ENCODE measurements at regions not wholly inside any gene's neighbourhood (a gene's known extent, or its start where the extent isn't known, plus 50 kb on each side); places are given as distances from the start of the nearest gene placed in this dataset.

DNA sequence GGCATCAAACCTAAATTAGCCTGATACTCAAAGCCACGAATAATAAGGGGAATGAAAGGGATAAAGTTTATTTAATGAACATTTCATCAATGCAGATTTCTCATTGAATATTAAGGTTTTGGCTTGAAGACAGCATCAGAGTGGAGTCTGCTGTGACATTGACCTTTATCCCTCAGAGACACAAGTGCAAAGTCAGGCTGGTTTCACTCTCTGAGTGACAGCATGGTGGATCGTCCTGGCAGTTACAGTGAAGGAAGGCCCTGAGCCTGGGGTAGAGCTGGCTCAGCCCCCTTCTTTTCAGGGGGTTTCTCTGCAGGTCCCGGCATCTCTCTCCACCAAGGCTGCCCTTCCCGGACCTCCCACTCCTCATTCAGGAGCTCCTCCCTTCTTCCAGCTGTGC is 503.1 kb downstream of the PREX1 start:
- DNase-seq: no peak

DNA sequence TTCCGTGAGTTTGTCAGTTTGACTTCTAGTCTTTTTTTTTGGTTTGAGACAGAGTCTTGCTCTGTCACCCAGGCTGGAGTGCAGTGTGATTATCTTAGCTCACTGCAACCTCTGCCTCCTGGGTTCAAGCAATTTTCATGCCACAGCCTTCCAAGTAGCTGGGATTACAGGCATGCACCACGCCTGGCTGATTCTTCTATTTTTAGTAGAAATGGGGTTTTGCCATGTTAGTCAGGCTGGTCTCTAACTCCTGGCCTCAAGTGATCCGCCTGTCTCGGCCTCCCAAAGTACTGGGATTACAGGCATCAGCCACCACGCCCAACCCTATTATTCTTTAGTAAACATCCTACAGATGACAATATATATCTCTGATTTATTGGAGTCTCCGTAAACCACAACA is 506.5 kb downstream of the PREX1 start:
- no peak for DNase-seq

DNA sequence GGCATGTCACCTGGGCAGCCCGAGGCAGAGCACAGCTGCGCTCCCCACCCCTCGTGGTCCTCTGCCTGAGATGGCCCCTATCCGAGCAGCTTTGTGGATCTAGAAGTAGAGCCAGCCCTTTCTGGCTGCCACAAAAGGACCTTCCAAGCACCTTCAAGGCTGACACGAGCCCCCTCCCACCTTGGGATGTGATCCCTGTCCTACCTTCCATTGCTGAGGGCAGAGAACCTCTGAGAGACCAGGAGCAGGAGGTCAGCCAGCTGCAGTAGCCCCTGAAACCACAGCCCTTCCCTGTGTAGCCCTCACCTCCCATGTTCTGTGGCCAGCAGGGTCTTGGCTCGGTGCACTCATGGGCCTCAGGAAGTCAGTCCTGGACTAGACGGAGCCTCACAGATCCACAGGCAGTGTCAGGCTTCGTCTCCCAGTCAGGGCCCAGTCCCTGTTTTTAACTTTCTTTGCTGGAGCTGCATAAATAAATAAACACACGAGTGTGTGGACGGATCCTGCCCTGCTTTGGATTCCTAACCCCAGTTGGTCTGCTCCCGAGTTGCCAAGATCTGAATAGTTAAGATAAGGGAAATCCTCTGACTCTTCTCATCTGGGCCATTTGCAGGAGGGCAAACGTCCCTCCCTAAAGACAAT is 507.7 kb downstream of the PREX1 start:
- DNase-seq: no peak

DNA sequence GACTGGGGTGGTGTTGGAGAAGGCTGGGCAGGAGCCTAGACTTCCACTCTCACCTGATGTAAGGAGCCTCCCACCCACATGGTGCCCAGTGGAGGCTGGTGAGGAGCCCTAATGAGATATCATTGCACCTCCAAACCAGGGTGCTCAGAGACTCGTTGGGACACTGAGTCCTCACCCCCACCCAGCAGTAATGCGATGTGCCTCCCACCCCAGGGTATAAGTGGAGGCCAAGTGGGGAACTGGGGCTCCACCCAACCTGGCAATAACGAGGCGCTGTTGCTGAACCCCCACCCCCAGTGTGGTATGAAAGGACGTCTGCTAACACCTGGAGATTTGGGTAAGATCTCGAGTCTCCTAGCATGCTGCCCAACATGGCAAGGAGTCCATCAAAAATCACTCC is 510.2 kb downstream of the PREX1 start:
- no peak for DNase-seq

DNA sequence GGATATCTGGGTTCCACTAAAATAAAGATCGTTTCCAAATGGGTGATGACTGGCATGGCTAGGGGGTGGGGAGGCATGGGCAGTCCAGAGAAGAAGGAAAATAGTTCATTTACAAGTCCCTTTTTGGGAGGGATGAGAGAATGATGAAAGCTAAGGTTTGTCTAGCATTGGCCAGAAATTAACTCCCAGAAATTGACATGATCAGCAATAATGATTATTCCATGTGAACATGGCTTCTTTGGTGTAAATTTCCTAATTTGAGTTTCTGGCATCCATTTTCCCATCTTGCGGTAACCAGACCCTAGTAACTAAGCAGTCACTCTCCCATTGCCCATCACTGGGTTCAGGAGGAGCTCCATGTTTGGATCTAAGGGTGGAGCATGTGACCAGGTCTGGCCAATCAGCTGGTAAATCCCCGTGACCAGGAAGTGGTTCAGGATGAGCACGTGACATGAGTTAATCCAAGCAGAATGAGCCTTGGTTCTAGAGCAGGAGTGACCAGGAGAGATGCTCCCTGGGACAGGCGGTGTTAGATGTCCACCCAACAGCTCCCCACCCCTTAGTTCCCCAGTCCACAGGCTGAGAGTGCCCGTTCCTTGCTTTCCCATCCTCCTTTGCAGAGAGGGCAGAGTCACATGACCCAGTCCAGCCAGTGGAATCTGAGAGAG is 512.7 kb downstream of the PREX1 start:
- no peak for DNase-seq

DNA sequence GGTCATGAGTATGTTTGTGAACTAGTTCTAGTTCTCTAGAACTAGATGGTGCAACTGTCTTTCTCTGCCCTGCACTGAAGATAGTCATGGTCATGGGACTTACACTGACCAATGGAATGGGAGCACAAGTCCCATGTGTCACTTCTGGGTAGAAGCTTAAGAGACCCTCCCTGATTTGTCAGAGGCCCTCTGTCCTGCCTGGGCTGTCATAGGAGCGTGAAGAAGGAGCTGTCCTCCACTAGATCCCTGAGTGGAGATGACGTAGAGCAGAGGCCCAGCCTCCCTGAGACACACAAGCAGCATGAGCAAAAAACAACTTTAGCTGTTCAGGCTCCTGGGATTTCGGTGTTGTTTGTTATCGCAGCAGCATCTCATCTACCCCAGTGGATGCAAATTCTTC is 514.5 kb downstream of the PREX1 start:
- no peak for DNase-seq

DNA sequence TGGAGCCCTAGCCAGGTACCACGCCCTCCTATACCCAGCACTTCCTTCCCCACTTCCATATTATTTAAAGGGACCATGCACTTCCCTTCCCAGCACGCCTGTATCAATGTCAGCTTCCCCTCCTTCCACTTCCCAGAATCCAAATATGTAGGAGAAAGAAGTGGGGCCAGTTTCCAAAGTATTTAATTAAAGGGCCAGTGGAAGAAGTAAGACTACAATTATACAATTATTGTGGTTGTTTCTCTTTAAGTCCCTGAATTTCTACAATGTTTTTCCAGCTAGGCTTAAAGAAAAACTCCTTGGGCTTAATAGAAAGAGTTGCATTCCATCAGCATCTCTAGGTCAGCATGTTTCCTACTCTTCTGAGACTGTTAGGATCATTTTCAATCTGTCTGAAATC is 515.8 kb downstream of the PREX1 start:
- no peak for DNase-seq

DNA sequence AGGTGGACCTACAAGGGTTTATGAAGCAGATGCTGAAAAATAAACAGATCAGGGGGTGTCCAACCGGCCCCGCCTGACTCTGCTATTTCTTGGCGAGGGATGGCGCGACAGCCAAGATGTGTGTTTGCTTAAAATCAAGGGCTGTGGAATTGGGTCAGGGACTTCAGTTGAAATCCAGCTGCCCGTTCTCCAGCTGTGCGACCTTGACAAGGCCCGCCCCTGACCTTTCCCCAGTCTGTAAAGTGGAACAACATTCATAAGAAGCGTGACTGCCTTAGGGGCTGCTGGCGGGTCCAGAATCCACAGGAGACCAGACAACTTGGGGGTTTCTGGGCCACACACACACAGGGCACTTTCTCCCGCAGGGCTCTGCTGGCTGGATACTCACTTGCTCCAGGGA is 517.5 kb downstream of the PREX1 start:
- no peak for DNase-seq

DNA sequence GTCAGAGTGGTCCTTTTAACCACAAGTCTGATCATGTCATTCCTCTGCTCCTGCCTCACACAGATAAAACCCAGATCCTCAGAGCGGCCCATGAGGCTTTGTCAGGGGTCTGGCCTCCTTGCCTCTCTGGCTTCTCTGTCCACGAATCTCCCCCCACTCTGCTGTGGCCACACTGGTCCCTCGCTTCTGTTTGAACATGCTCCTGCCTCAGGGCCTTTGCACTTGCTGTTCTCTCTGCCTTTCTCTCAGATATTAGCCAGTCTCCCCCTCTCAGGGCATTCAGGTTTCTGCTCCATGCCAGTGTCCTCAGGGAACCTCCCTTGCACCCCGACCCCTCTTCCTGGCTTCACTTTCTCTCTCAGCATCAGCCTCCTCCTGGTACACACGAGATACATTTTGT is 518.5 kb downstream of the PREX1 start:
- no peak for DNase-seq

DNA sequence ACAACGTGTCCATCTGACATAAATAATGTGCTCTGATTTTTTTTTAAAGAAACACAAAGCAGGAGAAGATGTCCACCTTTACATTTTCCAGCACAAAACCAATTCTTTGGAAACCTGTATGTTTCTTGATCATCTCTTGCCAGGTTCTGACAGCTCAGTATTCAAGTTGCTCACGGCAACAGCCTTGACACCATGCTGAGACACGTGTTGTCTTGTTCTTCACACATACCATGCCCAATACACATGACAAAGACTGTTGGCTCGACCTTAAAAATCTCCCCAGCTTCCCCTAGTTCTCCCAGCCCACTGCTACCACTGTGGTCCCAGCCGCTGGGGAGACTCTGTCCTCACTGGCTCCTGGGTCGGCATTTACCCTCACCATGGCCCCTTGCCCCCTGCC is 518.9 kb downstream of the PREX1 start:
- DNase-seq: no peak

DNA sequence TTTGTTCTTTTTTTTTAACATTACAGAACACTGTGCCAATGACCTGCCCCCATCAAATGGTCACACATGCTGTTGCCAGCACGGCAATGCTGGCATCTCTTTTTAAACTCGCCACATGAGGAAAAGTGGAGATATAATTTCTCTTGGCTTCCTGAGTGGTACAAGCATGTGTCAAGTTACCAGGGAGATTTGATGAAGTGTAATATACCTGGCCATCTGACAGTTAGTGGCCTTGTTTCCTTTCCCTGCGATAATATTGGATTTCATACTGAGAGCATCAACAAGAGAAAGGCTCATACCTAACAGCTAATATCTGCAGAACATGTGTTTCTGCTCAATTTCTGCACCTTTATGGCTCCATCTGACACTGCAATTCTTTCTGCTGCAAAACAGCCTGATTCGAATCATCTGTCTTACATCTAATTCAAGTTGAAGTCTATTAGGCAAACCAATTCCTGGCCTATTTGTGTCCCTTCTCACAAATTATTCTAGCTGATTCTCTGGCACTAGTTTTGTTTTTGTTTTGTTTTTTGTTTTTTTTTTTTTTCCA is 519.5 kb downstream of the PREX1 start:
- DNase-seq: no peak

DNA sequence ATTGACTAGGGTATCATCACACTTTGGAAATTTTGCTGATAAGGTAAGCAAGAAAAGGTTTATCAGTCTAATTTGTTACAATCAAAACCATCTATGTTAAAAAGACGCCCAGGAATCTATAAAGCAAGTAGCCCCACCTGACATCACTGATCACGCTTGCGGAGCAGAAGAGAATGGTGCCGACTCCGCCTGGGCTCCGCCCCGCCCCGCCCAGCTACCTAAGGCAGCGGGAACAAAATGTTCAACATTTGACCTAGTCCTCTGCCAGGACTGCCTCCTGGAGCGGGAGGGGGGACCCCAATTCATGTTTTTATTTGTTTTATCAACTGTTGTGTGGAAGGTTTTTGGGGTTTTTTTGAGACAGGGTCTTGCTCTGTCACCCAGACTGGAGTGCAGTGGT is 520.5 kb downstream of the PREX1 start:
- no peak for DNase-seq

DNA sequence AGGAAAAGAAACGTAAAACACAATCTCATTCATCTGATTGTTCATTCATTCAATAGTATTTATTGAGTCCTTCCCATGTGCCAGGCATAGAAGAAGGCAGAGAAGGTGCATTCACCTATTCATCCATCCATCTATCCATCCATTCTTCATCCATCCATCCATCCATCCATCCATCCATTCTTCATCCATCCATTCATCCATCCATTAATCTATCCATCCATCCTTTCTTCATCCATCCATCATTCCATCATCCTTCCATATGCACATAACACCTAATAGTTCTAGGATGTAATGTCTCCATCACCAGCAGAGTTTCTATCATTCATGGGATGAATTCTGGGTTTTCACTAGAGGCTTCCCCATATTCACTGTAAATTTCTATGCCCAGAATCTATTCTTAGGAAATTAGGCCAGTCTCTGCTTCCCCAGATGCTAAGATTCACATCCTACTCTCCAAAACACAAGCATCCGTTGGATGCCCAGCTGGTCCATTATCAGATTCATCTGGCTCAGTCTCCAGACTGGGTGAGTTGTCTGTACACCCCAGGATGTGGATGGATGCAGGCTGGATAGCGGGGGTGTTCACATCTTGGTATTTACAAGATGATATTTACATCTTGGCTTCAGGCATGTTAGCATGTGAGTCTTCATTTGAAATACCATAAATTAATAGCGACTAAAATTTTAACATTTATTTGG is 517.7 kb upstream of the SULF2 start:
- DNase-seq: no peak

DNA sequence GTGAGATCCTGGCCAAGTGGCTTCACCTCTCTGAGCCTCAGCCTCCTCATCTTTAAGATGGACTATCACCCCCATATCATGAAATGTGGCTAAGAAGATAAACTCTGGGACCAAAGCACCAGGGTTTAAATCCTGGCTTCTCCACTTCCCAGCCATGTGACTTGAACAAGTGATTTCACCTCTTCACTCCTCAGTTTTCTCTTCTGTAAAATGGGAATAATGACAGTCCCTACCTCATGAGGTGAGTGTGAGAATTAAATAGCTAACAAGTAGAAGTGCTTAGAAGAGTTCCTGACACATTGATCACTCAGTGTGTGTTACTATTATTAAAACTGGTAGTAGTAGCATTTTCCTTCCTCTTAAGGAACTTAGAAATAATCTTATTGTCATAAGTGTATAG is 516.9 kb upstream of the SULF2 start:
- no peak for DNase-seq

DNA sequence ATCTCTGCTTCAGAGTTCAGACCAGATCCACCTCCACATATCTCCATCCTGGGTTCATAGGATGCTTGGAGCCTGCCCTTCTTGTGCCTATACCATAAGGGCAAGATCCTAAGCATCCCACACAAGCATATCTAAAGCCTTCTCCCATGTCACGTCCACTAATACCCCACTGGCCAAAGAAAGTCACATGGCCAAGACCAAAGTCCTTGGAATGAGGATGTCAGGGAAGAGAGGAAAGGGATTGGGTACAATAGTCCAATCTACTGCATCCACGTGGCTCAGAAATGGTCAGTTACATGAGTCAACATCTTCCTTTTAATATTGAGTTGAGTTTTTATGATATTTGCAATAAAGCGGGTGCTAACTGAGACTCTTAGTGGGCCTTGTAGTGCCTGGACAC is 515.9 kb upstream of the SULF2 start:
- DNase-seq: no peak

DNA sequence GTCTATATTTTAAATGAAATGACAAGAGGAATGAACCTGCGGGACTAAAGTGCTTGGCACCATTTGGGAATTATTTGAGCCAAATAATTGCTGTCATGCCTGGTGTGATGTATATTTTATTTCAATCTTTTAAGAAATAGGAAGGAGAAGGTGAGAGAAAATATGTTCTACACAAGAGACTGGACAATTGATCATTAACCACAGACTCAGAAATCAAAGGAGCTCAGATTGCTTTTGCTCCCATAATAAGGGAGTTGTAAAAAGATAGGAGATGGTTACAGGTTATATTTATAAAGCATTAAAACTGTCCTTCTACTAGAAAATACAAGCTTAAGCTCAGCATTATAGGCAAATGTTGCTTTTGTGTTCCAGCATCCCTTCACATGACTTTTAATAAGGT is 515.2 kb upstream of the SULF2 start:
- DNase-seq: no peak

DNA sequence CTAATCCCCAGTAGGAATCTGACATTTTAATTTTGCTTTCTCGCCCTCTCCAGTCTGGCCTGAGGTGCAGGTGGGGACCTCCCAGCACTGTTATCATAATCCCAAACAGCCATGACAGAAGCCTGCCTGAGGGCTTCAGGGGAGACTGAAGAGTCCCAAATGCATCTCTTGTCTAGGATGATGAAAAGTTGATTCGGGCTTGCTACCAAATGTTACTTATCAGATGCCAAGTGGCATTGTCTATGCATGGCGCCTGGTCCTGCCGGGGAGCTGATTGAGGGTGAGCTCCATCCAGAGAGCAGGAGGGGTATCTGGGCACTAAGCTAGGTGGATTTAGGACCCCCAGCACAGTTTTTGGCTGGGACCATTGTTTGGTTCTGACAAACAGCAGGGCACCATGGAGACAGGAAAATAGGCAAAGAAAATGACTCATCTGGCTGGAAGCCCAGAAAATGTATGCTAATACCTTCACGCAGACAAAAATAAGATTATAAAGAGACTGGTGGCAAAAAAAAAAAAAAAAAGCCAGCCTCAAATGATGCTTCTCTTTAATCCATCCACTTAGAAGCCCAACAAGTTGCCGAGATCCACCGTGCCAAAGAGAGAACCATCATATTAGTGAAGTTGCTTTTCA is 513.7 kb upstream of the SULF2 start:
- DNase-seq: no peak

DNA sequence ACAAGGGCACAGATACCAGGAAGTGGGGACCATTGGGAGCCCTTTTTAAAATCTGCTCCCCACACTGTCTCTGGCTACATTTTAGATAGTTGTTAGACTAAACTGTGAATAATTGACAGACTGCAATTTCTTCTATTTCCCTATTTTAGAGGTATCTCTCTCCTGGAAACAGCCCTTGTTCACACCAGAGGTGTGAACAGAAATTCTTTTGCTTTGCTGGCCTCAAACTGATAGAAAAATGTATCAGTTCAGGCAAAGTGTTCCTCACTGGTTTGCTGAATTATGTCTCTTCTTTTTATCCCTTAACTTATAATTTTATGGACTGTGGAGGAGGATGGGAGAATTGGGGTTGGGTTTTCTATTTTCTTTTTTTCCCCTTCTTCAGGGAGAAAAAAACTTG is 513.2 kb upstream of the SULF2 start:
- DNase-seq: no peak

DNA sequence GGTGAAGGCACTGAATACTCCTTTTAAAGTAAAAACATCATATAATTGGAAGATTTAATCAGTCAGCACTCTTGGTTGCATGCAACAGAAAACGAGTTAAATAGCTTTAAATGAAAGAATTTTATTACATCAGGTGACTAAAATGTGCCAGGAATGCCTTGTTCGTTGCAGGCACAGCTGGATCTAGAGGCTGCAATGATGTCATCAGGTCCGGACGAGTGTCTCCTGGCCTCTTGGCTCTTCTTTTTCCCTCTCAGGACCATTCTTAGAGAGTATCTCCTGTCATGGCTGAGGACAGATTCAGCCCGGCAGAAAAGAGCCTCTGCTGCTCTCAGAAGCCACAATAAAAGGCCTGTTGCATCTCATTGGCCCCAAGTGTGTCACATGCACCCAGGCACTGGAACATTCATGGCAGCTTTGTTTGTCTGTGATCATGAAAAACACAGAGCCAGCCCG is 510.7 kb upstream of the SULF2 start:
- DNase-seq: no peak

DNA sequence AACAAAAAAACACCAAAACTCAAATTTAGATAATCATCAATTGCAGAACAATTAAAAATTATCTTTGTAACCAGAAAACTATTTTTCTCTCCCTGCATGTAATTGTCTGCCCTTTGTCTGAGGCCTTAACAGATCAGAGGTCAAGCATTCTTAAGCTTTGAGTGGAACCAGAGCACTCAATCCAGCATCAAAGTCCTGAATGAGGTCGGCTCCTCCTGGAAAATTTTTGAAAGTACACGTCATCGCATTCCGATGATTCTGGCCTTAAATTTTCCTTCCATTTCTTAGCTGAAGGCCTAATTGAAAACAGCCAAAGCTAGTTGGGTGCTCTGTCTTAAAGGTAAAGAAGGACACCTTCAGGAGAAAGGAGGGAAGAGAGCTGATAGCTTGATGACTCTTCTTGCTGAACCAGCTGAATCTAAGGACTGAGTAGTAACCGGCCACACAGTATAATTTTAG is 510.2 kb upstream of the SULF2 start:
- DNase-seq: no peak

DNA sequence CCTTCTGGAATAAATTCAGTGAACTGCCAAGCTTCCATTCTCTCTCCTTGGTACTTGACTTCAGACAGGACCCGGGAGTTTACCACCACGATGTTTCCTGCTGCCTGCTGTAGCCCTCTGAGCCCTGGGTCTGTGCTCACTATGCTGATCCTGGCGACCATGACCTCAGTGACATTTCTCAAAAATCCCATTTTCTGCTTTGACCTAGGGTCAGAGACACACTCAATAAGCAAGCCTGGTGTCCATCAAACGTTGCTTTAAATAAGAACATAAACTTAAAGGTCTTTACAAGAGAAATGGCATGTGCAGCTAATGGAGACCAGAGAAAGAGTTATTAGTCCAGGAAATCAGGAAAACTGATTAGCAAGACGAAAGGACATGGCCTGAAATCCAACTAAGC is 509.7 kb upstream of the SULF2 start:
- DNase-seq: no peak

DNA sequence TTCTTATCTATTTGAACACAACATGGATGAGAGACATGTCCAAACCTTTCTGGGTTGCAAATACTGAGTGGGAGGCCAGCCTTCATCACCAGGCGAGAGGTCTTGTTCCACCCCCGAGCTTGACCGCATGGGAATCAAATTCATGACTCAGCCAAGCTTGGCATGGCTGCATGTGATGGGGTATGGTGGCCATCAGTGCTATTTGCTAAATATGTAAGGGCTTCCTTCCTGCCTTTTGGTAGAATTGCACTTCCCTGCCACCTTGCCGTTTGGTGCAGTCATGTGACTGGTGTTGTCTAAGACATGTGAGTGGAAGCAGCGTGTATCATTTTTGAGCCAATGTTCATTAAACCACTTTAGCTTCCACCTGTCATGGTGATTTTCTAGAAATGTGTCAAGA is 508.9 kb upstream of the SULF2 start:
- no peak for DNase-seq

DNA sequence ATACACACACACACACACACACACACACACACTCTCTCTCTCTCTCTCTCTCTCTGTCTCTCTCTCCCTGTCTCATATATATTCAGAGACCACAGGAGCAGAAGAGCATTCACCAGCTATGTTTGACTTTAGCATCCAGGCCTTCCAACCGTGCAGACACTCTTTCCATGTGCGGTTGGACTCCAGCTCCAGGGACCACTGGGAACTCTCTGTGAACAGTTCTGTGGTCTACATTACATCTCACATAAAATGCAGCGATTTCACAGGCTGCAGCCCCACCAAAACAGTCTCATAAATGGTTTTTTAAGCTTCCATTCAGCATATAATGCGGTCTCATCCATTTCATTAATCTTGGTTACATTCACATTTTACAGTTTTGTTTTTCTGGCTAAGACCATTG is 508.4 kb upstream of the SULF2 start:
- DNase-seq: no peak

DNA sequence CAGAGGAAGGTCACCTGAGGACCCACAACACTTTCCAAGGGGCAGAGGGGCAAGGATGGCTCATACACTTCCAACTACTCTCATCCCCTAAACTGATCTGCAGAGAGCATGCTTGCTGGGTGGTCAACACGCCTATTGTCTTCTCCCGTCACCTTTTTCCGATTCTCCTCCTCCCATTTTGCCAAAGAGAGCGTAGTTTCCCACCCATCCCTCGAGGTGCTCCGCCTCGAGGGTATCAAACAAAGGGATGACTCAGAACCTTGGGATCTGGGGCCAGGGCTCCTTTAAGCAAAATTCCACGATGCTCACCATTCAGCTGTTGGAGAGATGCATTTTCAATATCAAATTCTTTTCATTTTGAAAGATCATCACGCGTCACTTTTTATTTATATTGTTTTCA is 507.5 kb upstream of the SULF2 start:
- DNase-seq: no peak

All from KG1 (cell line).